IPS-NIHi7 (cell line): ENCODE measurements at regions not wholly inside any gene's neighbourhood (a gene's known extent, or its start where the extent isn't known, plus 50 kb on each side); places are given as distances from the start of the nearest gene placed in this dataset.

Experiments
- DNase-seq: peaks from one replicate; pipeline ENCODE4 v3.0.0; 2012; ENCODE audit warnings: mixed read lengths; ENCODE audit errors: extremely low spot score

GRCh38 chr16:61323456-61323855 lies 712.8 kb downstream of the CDH8 start:
- no peak for DNase-seq

DNA sequence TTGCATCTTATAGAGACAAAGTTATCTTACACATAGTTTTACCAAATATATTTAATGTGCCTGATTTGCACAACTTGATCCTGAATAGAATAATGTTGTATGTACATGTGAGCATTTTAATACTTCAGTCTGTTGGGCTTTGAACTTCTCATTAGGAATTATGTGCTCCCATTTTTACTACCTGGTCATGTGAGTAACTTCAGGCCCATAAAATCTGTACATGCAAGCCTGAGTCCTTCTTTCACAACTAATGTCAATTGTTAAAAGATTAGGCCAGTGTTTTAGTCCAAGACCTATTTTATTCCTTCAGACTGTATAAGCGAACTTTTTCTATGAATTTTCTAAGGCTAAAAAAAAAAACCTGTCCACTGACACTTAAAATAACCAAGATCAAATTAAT lies 715.4 kb downstream of the CDH8 start:
- DNase-seq = no peak

DNA sequence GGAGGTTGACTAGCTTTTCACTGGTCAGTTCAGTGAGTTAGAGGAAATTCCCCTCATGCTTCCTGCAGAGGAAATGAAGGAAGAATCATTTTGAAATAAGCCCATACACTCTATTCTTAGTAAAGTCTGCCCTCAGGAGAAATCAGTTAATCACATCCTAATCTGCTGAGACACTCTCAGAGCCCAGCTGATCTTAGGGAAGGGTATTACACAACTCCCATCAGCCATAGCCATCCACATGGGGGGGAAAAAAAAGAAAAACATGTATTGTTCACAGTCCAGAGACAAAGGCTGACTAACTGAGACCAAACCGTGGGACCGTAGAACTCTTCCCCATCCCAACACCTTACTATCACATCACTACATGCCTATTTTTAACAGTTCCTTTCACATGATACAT lies 722.3 kb downstream of the CDH8 start:
- DNase-seq = no peak

DNA sequence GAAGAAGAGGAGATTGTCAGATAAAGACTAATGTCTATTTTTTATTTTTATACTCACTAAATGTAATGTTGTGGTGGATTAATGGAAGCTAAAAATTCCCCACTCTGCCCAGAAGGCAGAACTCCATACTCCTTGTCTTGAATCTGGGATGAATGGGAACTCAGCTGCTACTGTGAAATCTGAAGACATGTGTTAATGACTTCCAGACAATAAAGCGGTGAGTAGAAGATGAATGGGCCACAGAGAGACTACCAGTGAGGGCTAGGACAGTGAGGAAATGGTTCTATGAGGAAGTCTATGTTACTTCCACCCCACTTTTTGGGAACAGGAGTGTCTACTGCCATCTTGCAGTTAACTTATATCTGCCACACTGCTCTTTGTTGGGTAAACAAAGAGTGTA lies 726.9 kb downstream of the CDH8 start:
- DNase-seq = no peak

- no peak for DNase-seq
Measured at GRCh38 chr16:61306204-61306603, 730.0 kb downstream of the CDH8 start.

GRCh38 chr16:61296814-61297213 lies 739.4 kb downstream of the CDH8 start:
- DNase-seq = no peak

- DNase-seq = no peak
Measured at GRCh38 chr16:61296305-61296704, 739.9 kb downstream of the CDH8 start.

DNA sequence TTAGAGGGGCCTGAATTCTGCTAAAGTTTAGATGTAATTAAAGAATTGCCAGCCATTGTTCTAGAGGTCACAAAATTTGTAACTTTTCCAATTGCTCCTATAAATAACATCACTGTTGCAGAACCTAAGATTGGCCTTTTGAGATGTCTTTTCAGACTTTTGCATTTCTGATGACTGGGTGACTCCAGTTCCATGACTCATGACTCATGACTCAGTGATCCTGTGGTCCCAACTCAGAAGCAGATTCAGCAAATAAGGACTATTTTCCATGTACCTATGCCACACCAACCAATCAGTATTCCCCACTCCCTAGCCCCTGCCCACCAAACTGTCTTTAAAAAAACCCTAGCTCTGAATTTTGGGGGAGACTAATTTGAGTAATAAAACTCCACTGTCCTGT lies 740.9 kb downstream of the CDH8 start:
- DNase-seq = no peak

- DNase-seq = no peak
Measured at GRCh38 chr16:61289141-61289540, 747.1 kb downstream of the CDH8 start.

DNA sequence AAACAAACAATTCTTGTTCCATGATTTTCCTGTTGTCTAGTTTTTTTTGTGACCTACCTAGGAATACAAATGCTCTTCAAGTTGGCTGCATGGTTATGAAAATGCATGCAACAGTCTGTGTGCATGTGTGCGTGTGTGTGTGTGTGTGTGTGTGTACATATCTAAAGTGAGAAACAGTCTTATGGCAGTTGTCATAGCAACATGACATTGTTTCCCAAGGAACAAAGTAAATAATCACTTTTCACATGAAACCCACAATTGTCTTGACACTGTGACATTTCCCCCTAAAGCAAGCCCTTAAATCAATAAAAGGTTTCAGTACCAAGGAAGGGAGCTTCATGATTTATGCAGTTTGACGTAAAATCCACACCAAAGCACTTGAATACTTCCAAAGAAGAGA lies 758.4 kb downstream of the CDH8 start:
- no peak for DNase-seq

DNA sequence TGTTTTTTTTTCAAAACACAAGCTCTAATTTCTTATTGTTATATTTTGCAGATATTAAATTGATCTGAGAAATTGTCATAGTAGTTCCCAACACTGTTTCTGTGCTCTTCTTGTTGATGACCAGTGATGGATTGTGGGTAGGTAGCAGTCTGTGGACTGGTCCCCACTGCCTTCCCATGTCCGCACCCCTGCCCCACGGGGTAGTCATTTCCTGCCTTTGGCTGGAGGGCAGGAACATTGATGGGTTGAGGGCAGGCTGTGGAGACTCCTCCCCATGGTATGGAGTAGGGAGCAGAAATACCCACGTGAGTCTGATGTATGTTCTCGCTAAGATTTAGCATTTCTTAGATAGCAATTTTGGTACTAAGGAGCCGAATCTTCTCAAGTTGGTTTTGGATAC lies 762.0 kb downstream of the CDH8 start:
- no peak for DNase-seq

GRCh38 chr16:61270726-61271125 lies 765.5 kb downstream of the CDH8 start:
- DNase-seq = no peak

DNA sequence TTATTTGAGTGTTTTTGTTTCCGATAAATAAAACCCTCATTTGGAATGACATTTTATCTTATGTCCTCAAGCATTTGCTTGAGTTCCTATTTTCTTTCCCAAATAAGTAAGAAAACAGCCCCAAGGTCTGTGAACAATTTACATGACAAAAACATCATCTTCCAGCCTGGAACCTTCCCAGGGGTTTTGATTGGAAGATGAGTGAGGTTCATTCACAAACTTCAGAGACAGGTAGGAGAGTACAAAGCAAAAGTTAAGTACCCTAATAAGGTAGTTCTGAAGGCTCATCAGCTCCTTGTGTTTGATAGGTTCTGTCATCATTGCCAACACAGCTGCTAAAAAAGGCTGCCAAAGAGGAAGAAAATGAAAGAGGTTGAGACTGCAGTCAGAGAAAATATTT lies 772.8 kb downstream of the CDH8 start:
- peak; percentile 12 for DNase-seq

DNA sequence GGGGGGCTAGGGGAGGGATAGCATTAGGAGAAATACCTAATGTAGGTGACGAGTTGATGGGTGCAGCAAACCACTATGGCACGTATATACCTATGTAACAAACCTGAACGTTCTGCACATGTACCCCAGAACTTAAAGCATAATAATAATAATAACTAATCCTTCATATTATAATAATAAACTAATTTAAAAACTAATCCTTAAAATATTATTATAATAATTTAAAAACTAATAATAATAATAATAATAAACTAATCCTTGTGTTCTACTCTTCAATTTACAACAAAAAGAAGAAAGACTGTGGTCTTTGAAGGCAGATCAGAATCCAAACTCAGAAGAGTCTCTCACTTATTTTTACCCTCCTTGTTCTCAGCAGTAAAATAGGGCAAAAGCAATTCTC lies 774.9 kb downstream of the CDH8 start:
- no peak for DNase-seq

- DNase-seq = no peak
Measured at GRCh38 chr16:61246592-61246991, 789.6 kb downstream of the CDH8 start.

DNA sequence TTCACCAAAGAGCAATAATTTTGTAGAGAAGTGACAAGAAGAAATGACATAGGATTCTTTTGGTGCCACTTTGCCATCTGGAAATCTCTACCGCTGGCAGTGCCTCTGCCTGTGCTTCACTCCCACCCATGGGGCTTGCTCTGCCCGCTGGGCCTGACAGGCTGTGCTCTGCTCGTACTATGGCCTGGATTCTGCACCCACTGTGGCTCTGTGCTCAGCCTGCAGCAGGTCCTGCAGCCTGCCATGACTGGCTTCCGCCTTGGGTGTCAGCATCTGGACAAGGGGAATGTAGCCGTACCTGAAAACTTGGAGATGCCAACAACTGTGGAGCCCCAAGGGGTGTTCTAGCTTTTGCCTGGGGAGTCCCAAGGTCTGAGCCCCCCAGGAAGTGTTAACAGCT lies 792.3 kb downstream of the CDH8 start:
- no peak for DNase-seq

DNA sequence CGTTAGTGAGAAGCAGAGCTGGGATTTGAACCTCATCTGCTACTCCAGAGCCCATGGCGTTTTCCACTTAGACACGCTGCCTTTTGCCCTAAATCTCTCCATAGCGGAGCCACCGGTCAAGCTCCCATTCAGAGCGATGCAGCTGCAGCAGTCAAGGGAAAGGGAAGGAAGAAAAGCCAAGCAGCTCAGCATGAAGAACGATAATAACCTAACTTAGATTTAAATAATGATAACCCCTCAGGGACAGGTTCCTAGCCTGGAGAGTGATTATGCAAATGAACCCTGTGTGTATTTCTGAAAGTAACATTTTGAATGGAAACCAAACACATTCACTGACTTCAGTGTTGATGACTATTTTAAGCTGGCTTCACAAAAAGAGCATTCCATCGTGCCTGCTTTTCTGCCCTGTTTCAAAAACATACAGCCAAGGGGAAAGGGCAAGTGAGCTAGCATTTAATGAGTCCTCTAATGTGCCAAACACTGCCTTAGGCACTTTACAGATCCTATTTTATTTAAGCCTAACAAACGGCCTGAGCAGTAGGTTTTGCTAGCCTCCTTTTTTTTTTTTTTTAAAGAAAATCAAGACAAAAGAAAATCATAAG lies 798.3 kb downstream of the CDH8 start:
- DNase-seq = peak; percentile 14

DNA sequence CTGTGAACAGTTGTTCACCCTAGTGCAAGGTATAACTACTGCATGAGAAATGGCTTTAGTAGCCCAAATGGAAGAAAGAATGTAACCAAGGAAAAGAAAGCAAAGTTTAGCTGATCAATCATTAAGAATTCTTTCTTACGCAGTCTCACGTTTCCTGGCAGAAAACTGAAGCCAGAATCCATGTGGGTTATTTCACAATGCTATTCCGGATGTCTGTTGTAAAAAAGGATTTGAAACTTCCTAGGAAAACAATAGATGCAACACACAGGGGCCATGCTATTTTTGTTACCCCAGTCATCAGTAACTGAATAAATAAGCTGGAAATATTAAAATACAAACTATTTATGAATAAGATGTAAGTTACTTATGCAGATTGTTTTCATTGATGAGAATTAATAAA lies 802.5 kb downstream of the CDH8 start:
- no peak for DNase-seq

DNA sequence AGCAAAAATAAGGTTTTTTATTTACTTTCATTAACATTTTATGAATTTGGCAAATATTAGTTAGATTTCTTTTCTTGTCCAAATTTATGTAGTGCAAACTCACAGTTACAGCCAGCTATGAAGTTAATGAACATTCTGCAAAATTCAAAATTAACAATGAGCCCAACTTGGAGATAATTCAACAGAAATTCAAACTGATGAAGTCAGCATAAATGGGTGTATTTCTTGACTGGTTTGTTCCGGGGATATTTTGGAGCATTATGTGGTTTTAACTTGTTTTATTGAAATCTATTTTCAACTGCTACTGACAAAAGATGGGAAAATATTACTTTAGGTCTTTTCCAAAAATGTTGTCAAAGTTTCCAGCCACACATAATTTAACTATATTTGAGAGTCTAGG lies 807.9 kb downstream of the CDH8 start:
- no peak for DNase-seq

- DNase-seq = no peak
Measured at GRCh38 chr16:61215605-61216004, 820.6 kb downstream of the CDH8 start.

DNA sequence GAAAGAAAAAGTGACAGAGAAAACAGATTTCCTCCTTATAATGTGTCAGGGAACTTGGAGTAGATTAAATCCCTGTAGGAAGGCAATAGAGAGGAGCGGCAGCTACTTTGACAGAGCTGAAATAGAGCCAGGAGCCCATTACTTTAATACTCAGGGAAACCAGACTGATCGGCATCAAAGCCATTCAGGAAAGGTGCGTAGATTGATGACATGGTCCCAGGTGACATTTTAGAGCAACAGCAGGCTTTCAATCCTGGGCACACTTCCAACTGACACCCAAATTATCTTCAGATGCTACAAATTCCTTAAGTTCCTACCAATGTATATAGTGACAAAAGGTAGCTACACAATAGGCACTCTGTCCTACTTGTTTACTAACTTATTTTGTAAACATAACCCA lies 821.5 kb downstream of the CDH8 start:
- DNase-seq = no peak

GRCh38 chr16:61210076-61210475 lies 826.2 kb downstream of the CDH8 start:
- no peak for DNase-seq

DNA sequence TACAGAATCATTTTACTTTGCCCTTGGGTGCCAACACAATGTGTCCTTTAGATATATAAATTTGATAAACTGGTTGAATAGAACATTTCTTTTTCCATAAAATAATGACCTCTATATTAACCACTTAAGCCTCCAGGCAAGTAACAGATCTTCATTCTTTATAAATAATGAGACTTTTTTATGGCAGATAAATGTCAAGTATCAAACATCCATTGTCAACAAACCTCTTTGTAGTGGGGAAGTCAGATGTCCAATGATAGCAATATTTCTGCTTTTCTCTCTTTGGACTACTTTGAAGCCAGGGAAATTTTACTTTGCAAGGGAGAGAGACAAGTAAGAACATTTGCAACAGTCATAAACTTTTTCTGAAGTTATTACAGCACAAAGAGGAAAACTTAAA lies 841.2 kb downstream of the CDH8 start:
- DNase-seq = no peak

DNA sequence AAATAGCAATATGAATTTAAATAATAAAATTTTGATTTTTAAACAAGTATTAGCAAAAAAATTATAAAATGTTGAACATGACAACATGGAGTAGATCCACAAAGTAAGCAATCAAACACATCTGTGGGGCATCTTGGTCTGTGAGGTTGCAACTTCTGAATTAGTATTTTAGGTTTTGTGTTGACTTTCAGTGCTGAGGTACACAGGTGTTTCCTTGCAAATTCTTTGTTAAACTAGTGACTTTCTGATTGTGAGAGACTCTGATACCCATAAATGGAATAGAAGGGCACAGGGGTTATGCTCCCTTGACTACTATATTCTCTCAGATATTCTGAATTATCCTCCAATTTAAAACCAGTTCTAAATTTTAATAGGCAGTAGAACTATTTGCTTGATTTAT lies 841.7 kb downstream of the CDH8 start:
- DNase-seq = no peak

DNA sequence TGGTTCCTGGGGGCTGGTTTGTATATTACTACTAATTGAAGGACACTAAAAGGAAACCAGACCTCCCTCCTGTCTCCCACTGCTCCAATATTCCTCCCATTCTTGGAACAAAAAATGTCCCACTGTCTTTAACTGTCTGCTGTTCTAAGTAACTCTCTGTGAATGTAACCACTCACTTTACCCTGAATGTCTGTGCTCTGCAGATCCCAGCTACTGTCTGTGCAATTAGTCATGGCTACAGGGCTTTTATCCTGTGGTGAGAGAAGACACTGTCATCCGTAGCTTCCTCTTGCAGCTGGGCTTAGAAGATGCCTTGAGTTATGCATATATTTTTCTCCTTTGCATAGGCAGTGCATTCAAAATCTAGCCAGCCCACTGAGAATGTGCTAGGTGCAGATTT lies 853.8 kb downstream of the CDH8 start:
- peak; percentile 9 for DNase-seq
